SK-N-SH (cell line): ENCODE measurements at regions not wholly inside any gene's neighbourhood (a gene's known extent, or its start where the extent isn't known, plus 50 kb on each side); places are given as distances from the start of the nearest gene placed in this dataset.

Source experiments
- CTCF ChIA-PET: fragments of 300-600, 350-600 bp; formaldehyde crosslinking; extraction: SDS; loops from one replicate; lab custom pipeline; 2021; lab: Yijun Ruan, JAX
- POLR2A ChIA-PET: fragments of 350-600 bp; sonication (Branson Sonifier 250); formaldehyde crosslinking; extraction: SDS; loops from one replicate; lab custom pipeline; 2020; ENCODE audit warnings: antibody characterized with exemption, inconsistent platforms; lab: Yijun Ruan, JAX
- DNase-seq: peaks from one replicate; pipeline ENCODE4 v3.0.0; 2012
- H2AFZ ChIP-seq: fragments of 200-600 bp; sonication (generic); 2 replicates; pipeline ENCODE4 v1.8.1; 2016; ENCODE audit warnings: antibody characterized with exemption, mild to moderate bottlenecking, low read depth
- H3F3A ChIP-seq: fragments of 200-600 bp; sonication (generic); replicated peaks from 2 replicates; pipeline ENCODE3; 2016; ENCODE audit warnings: antibody characterized with exemption, mild to moderate bottlenecking; ENCODE audit not compliant: insufficient read depth
- H3K27ac ChIP-seq, 2 experiments: fragments of 200-500 bp in 1 of 2; fragments of 200-600 bp in 1 of 2; sonication (Bioruptor generic) in 1 of 2; sonication (generic), shearing (Covaris generic) in 1 of 2; 2 replicates each; pipeline versions ENCODE4 v1.5.1 to v1.6.1; 2014 to 2016; ENCODE audit warnings: low read depth in 2 of 2, inconsistent platforms in 1 of 2, low read length in 1 of 2, mild to moderate bottlenecking in 1 of 2, mixed read lengths in 1 of 2
- H3K27me3 ChIP-seq: fragments of 200-600 bp; sonication (generic), shearing (Covaris generic); 2 replicates; pipeline ENCODE4 v1.6.1; 2016; ENCODE audit warnings: mixed run types; ENCODE audit not compliant: insufficient read depth
- H3K36me3 ChIP-seq, 2 experiments: fragments of 200-500 bp in 1 of 2; fragments of 200-600 bp in 1 of 2; sonication (Bioruptor generic) in 1 of 2; sonication (generic) in 1 of 2; replicated peaks in 1 of 2; 2 replicates each; pipeline versions ENCODE3 to v1.5.1; 2014 to 2016; ENCODE audit warnings: low read length in 1 of 2, mild to moderate bottlenecking in 1 of 2; ENCODE audit not compliant: insufficient read depth in 2 of 2, control insufficient read depth in 1 of 2
- H3K4me1 ChIP-seq, 2 experiments: fragments of 200-500 bp in 1 of 2; fragments of 200-600 bp in 1 of 2; sonication (Bioruptor generic) in 1 of 2; sonication (generic), shearing (Covaris generic) in 1 of 2; 2 replicates each; pipeline versions ENCODE4 v1.5.1 to v1.6.1; 2014 to 2016; ENCODE audit warnings: low read depth in 1 of 2, low read length in 1 of 2, mixed run types in 1 of 2; ENCODE audit not compliant: insufficient read depth in 2 of 2, control insufficient read depth in 1 of 2
- H3K4me2 ChIP-seq: fragments of 200-600 bp; sonication (generic), shearing (Covaris generic); 2 replicates; pipeline ENCODE4 v1.6.1; 2017; ENCODE audit warnings: mixed run types
- H3K4me3 ChIP-seq, 2 experiments: fragments of 200-500 bp in 1 of 2; fragments of 200-600 bp in 1 of 2; sonication (Bioruptor generic) in 1 of 2; sonication (generic), shearing (Covaris generic) in 1 of 2; 2 replicates each; pipeline versions ENCODE4 v1.5.1 to v1.8.1; 2014 to 2016; ENCODE audit warnings: low read depth in 2 of 2, inconsistent platforms in 1 of 2, low read length in 1 of 2, mild to moderate bottlenecking in 1 of 2, mixed read lengths in 1 of 2, moderate library complexity in 1 of 2
- H3K79me2 ChIP-seq: fragments of 200-600 bp; sonication (generic); 2 replicates; pipeline ENCODE4 v1.8.1; 2017; ENCODE audit warnings: mild to moderate bottlenecking; ENCODE audit not compliant: insufficient read depth
- H3K9ac ChIP-seq: fragments of 200-600 bp; sonication (generic); 2 replicates; pipeline ENCODE4 v1.6.1; 2017; ENCODE audit warnings: mixed run types
- H3K9me2 ChIP-seq: fragments of 200-600 bp; sonication (generic); 2 replicates; pipeline ENCODE4 v1.6.1; 2017; ENCODE audit warnings: mixed run types
- H3K9me3 ChIP-seq: fragments of 200-600 bp; sonication (generic); 2 replicates; pipeline ENCODE4 v1.6.1; 2017; ENCODE audit warnings: mixed run types, mild to moderate bottlenecking, moderate library complexity
- H4K20me1 ChIP-seq: fragments of 200-600 bp; sonication (generic); 2 replicates; pipeline ENCODE4 v1.6.1; 2017; ENCODE audit warnings: mild to moderate bottlenecking, mixed run types; ENCODE audit not compliant: insufficient read depth
- CHD2 ChIP-seq: fragments of 150-350 bp; IDR thresholded peaks from 2 replicates; pipeline ENCODE4 v1.6.1; 2018; ENCODE audit warnings: low read length; ENCODE audit not compliant: partially characterized antibody
- CTCF ChIP-seq: fragments of 200-600 bp; sonication (generic); IDR thresholded peaks from 2 replicates; pipeline ENCODE4 v1.6.1; 2017; ENCODE audit warnings: antibody characterized with exemption, mild to moderate bottlenecking, moderate library complexity
- EZH2phosphoT487 ChIP-seq: fragments of 200-600 bp; sonication (generic); IDR thresholded peaks from 2 replicates; pipeline ENCODE4 v1.6.1; 2017; ENCODE audit warnings: low read depth, mixed run types, mild to moderate bottlenecking, antibody characterized with exemption, moderate library complexity, borderline replicate concordance
- FOSL2 ChIP-seq: IDR thresholded peaks from 2 replicates; pipeline ENCODE4 v1.4.0; 2012; ENCODE audit warnings: low read depth, mild to moderate bottlenecking, moderate library complexity, borderline replicate concordance
- FOXJ3 ChIP-seq: sonication (generic); formaldehyde crosslinking; IDR thresholded peaks from 2 replicates; pipeline ENCODE4 v1.5.1; 2020; ENCODE audit warnings: mild to moderate bottlenecking, missing genetic modification reagents
- FOXM1 ChIP-seq: IDR thresholded peaks from 2 replicates; pipeline ENCODE4 v1.4.0; 2012; ENCODE audit warnings: low read depth, mild to moderate bottlenecking
- GABPA ChIP-seq: IDR thresholded peaks from 2 replicates; pipeline ENCODE4 v1.4.0; 2012; ENCODE audit warnings: low read depth, mild to moderate bottlenecking
- GATA2 ChIP-seq: sonication (generic); formaldehyde crosslinking; IDR thresholded peaks from 2 replicates; pipeline ENCODE4 v1.5.0; 2020; ENCODE audit warnings: mild to moderate bottlenecking, missing genetic modification reagents
- IRF3 ChIP-seq: fragments of 150-350 bp; IDR thresholded peaks from 2 replicates; pipeline ENCODE4 v1.6.1; 2016; ENCODE audit warnings: mild to moderate bottlenecking, low read depth, low read length
- POLR2AphosphoS5 ChIP-seq: IDR thresholded peaks from 2 replicates; pipeline ENCODE4 v1.6.1; 2012; ENCODE audit warnings: low read depth, low read length
- RCOR1 ChIP-seq: fragments of 150-350 bp; IDR thresholded peaks from 2 replicates; pipeline ENCODE4 v1.6.1; 2017; ENCODE audit warnings: antibody characterized with exemption, low read length
- SIN3A ChIP-seq: IDR thresholded peaks from 2 replicates; pipeline ENCODE4 v1.6.1; 2012; ENCODE audit warnings: low read depth, mild to moderate bottlenecking, low read length, moderate library complexity, borderline replicate concordance
- TCF12 ChIP-seq: IDR thresholded peaks from 2 replicates; pipeline ENCODE4 v1.4.0; 2012
- TEAD4 ChIP-seq: IDR thresholded peaks from 2 replicates; pipeline ENCODE4 v1.4.0; 2012; ENCODE audit warnings: mild to moderate bottlenecking, borderline replicate concordance; ENCODE audit not compliant: insufficient read depth
- USF1 ChIP-seq: IDR thresholded peaks from 2 replicates; pipeline ENCODE4 v1.4.0; 2012; ENCODE audit warnings: low read depth, borderline replicate concordance
- ZBTB33 ChIP-seq: IDR thresholded peaks from 2 replicates; pipeline ENCODE4 v1.4.0; 2012; ENCODE audit warnings: low read depth, borderline replicate concordance
- WGBS: methylation state at CpG from one replicate; pipeline ENCODE4 v1.1.6; 2017; ENCODE audit warnings: low lambda C conversion rate; 5-methylcytosine and 5-hydroxymethylcytosine counted together

GRCh38 chr1:29811727-29812407 lies 575.5 kb downstream of the PTPRU start:
- WGBS: 48% methylated on average over 6 of the region's 10 CpGs
- H3K9ac ChIP-seq: no peak overlapping the region
- POLR2A ChIA-PET: no interaction called here

More at GRCh38 chr1:29811727-29812407, 575.5 kb downstream of the PTPRU start:
- no peaks in the 10 kb centered on the region for H4K20me1 ChIP-seq
- CTCF ChIA-PET: no interaction called here
- H3K27ac ChIP-seq: no peak overlapping the region
- no peaks in the 10 kb centered on the region for H3K27me3 ChIP-seq
- no peaks in the 10 kb centered on the region for H3K9me2 ChIP-seq
- no peak overlapping the region for H2AFZ ChIP-seq
- no peak for DNase-seq
- TF ChIP-seq IRF3: no peak
- no peak for TF ChIP-seq TEAD4
- no peak for TF ChIP-seq POLR2AphosphoS5
- TF ChIP-seq EZH2phosphoT487: no peak
- no peak for TF ChIP-seq GATA2 (CRISPR knock-in tag)
- TF ChIP-seq RCOR1: no peak
- no peak for TF ChIP-seq ZBTB33
- no peak for TF ChIP-seq FOSL2
- TF ChIP-seq GABPA: no peak
- TF ChIP-seq USF1: no peak
- TF ChIP-seq FOXM1: no peak
- no peak for TF ChIP-seq FOXJ3
- TF ChIP-seq CHD2: no peak
- no peak for TF ChIP-seq TCF12
- TF ChIP-seq CTCF: no peak
- no peak for TF ChIP-seq SIN3A
- H3F3A ChIP-seq: no peaks in the 10 kb centered on the region
- no peak overlapping the region for H3K4me3 ChIP-seq
- H3K9me3 ChIP-seq: no peaks in the 10 kb centered on the region
- no peaks in the 10 kb centered on the region for H3K36me3 ChIP-seq
- H3K79me2 ChIP-seq: no peaks in the 10 kb centered on the region
- H3K4me1 ChIP-seq: no peaks in the 10 kb centered on the region
- no peak overlapping the region for H3K4me2 ChIP-seq
